ENCODE measurements at regions not wholly inside any gene's neighbourhood (a gene's known extent, or its start where the extent isn't known, plus 50 kb on each side); places are given as distances from the start of the nearest gene placed in this dataset.

- Histone ChIP-seq H3K4me1 (ENCODE audit: control insufficient read depth, insufficient read depth, low read length) (no peaks in the 10 kb centered on the region), H3K27ac (ENCODE audit: low read length) (no peak overlapping the region), H3K36me3 (ENCODE audit: control insufficient read depth, insufficient read depth, low read length) (no peaks in the 10 kb centered on the region), H3K4me3 (ENCODE audit: low read depth in 2 of 2, low read length in 2 of 2) (no peak overlapping the region), H3K9me3 (ENCODE audit: control insufficient read depth, insufficient read depth, low read depth, low read length) (no peaks in the 10 kb centered on the region), H3K27me3 (ENCODE audit: control insufficient read depth, insufficient read depth, low read length) (no peaks in the 10 kb centered on the region; the same call in 1 of the 2 replicates)
- CTCF ChIA-PET, result no interaction called here
- DNase-seq (ENCODE audit: low read depth, low spot score), result no peak
- in situ Hi-C loops (cut with HindIII; ENCODE audit: low pct_unique_long_range_greater_than_20kb, low sequenced_read_pairs), result no loop called here
- POLR2A ChIA-PET, result no interaction called here
- no peak for ATAC-seq
- intact Hi-C loops (cut with micrococcal nuclease; ENCODE audit: unreplicated experiment), result no loop called here
- no TSS peak for BruUV-seq (replicated peaks)
- TF ChIP-seq REST (IDR thresholded peaks at IDR 0.05; ENCODE audit: insufficient read depth in 1 of 2, low read depth in 2 of 2, low read length in 1 of 2), result no peak
- no peak for TF ChIP-seq POLR2AphosphoS5 (IDR thresholded peaks at IDR 0.05; ENCODE audit: low read depth, low read length)
- TF ChIP-seq CTCF (IDR thresholded peaks at IDR 0.05), result no peak
- no peak for TF ChIP-seq SIN3A (IDR thresholded peaks at IDR 0.05; ENCODE audit: borderline replicate concordance, insufficient read depth, low read depth, low read length)
- no peak for TF ChIP-seq TCF7L2 (IDR thresholded peaks at IDR 0.05; ENCODE audit: low read depth, low read length)
Observed at GRCh38 chr14:22174412-22175277, 414.4 kb downstream of the DAD1 start.

GRCh38 chr14:22168092-22168955 lies 420.7 kb downstream of the DAD1 start:
- H3K4me1 ChIP-seq (ENCODE audit: control insufficient read depth, insufficient read depth, low read length), result no peaks in the 10 kb centered on the region
- no peak overlapping the region for H3K27ac ChIP-seq (ENCODE audit: low read length)
- intact Hi-C loops (cut with micrococcal nuclease; ENCODE audit: unreplicated experiment), result no loop called here
- ChIA-PET CTCF (interaction anchor here (0.6 kb wide), 1 partner anchor 1452 kb away, joined by 3 read pairs; no protein-coding TSS in a partner anchor), POLR2A (no interaction called here)
- H3K4me3 ChIP-seq (ENCODE audit: low read depth in 2 of 2, low read length in 2 of 2), result no peak overlapping the region
- no peak for DNase-seq (ENCODE audit: low read depth, low spot score)
- no peaks in the 10 kb centered on the region for H3K27me3 ChIP-seq (ENCODE audit: control insufficient read depth, insufficient read depth, low read length)
- in situ Hi-C loops (cut with HindIII; ENCODE audit: low pct_unique_long_range_greater_than_20kb, low sequenced_read_pairs), result no loop called here
- no peaks in the 10 kb centered on the region for H3K9me3 ChIP-seq (ENCODE audit: control insufficient read depth, insufficient read depth, low read depth, low read length)
- no TSS peak for BruUV-seq (replicated peaks)
- ATAC-seq, result no peak
- TF ChIP-seq CTCF (IDR thresholded peaks at IDR 0.05) (no peak), POLR2AphosphoS5 (IDR thresholded peaks at IDR 0.05; ENCODE audit: low read depth, low read length) (no peak), REST (IDR thresholded peaks at IDR 0.05; ENCODE audit: insufficient read depth in 1 of 2, low read depth in 2 of 2, low read length in 1 of 2) (no peak), SIN3A (IDR thresholded peaks at IDR 0.05; ENCODE audit: borderline replicate concordance, insufficient read depth, low read depth, low read length) (no peak), TCF7L2 (IDR thresholded peaks at IDR 0.05; ENCODE audit: low read depth, low read length) (no peak)
- no peaks in the 10 kb centered on the region for H3K36me3 ChIP-seq (ENCODE audit: control insufficient read depth, insufficient read depth, low read length)
